ENCODE measurements at regions not wholly inside any gene's neighbourhood (a gene's known extent, or its start where the extent isn't known, plus 50 kb on each side); places are given as distances from the start of the nearest gene placed in this dataset.

GRCh38 chr5:133890314-133890713, 78.1 kb downstream of the C5orf15 start:
- H3K4me3 ChIP-seq (ENCODE audit: low read depth, low read length) = no peak overlapping the region
- TF ChIP-seq, protein P1, sequence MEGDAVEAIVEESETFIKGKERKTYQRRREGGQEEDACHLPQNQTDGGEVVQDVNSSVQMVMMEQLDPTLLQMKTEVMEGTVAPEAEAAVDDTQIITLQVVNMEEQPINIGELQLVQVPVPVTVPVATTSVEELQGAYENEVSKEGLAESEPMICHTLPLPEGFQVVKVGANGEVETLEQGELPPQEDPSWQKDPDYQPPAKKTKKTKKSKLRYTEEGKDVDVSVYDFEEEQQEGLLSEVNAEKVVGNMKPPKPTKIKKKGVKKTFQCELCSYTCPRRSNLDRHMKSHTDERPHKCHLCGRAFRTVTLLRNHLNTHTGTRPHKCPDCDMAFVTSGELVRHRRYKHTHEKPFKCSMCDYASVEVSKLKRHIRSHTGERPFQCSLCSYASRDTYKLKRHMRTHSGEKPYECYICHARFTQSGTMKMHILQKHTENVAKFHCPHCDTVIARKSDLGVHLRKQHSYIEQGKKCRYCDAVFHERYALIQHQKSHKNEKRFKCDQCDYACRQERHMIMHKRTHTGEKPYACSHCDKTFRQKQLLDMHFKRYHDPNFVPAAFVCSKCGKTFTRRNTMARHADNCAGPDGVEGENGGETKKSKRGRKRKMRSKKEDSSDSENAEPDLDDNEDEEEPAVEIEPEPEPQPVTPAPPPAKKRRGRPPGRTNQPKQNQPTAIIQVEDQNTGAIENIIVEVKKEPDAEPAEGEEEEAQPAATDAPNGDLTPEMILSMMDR (conservative IDR thresholded peaks at IDR 0.05; ENCODE audit: low read depth, low read length) = no peak
- DNase-seq (ENCODE audit: low read depth) = no peak

DNA sequence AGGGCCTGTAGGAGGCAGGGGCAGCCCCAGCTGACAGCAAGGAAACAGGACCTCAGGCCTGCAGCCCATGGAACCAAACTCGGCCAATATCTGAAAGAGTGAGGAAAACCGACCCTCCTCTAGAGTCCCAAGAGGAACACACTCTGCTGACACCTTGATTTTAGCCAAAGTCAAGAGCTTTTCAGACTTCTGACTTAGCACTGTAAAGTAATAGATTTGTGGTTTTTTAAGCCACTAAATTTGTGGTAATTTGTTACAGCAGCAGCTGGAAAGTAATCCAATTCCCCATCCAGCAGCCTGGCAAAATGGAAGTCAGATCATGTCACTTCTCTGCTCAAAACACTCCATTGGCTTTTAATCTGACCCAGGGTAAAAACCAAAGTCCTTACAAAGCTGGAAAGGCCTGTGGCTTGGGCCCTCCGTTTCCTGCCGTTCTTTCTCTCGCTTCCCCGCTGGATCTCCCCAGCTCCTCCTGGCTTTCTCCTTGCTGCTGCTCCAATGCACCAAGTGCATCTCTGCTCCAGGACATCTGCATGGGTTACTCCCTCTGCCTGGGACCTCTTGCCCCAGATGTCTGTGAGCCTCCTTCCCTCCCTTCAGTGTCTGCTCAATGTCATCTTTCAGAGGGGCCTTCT, 79.0 kb downstream of the C5orf15 start:
- no peak overlapping the region for H3K4me3 ChIP-seq (ENCODE audit: low read depth, low read length)
- TF ChIP-seq, protein P1 (conservative IDR thresholded peaks at IDR 0.05; ENCODE audit: low read depth, low read length) = no peak
- no peak for DNase-seq (ENCODE audit: low read depth)

DNA sequence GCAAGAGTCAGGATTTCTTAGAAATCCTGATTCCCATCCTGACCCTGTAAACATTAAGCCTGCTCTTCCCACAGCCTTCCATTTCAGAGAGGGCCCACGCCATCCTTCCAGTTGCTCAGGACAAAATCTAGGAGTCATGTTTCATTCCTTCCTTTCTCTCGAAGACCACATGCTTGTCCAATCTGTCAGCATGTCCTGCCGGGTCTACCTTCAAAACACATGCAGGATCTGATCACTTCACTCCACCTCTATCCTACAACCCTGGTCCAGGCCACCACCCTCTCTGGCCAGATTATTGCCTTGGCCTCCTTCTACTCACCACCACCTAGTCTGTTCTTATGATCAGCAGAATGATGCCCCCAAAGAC, 79.8 kb downstream of the C5orf15 start:
- H3K4me3 ChIP-seq (ENCODE audit: low read depth, low read length) = no peak overlapping the region
- no peak for DNase-seq (ENCODE audit: low read depth)
- TF ChIP-seq, protein P1 (conservative IDR thresholded peaks at IDR 0.05; ENCODE audit: low read depth, low read length) = no peak

DNA sequence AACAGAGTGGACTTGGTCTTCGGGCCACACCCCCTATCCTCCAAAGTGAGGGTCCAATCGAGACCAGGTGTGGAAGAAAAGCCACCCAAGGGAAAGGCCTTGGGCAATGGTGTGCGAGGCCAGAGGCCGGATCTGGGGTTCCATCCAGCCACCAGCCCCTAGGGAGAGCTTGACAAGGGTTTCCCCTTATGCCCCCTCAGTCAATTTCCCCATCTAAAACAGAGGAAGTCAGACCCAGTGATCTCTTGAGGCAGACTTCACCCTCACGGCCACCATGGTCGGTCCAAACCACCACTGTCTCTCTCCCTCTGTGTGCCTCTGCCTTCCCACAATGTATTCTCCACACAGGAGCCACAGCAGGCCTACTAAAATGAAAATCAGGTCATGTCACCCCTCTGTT, 82.9 kb downstream of the C5orf15 start:
- TF ChIP-seq, protein P1 (conservative IDR thresholded peaks at IDR 0.05; ENCODE audit: low read depth, low read length) = no peak
- DNase-seq (ENCODE audit: low read depth) = no peak
- H3K4me3 ChIP-seq (ENCODE audit: low read depth, low read length) = no peak overlapping the region

- peak; percentile 53 for DNase-seq (ENCODE audit: low read depth)
- no peak overlapping the region for H3K4me3 ChIP-seq (ENCODE audit: low read depth, low read length)
- TF ChIP-seq, protein P1 (conservative IDR thresholded peaks at IDR 0.05; ENCODE audit: low read depth, low read length) = no peak
Observed at GRCh38 chr5:133884569-133885311, 83.7 kb downstream of the C5orf15 start.

DNA sequence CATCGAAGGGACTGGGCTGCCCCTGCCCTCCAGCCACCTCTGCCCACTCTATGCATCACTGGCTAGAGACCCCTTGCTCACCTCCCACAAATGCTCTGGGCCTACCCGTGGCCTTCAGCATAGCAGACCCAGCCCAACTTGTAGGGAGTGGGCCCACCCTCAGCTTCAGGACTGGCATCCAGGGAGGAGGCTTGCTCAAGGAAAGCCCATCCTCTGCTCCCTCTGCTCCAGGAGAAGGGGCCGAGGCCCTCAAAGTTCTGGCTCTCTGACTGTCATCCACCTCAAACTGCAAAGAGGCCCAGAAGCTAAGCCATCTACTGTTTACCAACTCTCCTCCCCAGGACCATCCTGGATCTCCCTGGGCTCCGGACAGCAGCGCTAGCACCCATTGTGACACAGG, 84.5 kb downstream of the C5orf15 start:
- H3K4me3 ChIP-seq (ENCODE audit: low read depth, low read length) = no peak overlapping the region
- DNase-seq (ENCODE audit: low read depth) = no peak
- TF ChIP-seq, protein P1 (conservative IDR thresholded peaks at IDR 0.05; ENCODE audit: low read depth, low read length) = no peak

- DNase-seq (ENCODE audit: low read depth) = no peak
- no peak overlapping the region for H3K4me3 ChIP-seq (ENCODE audit: low read depth, low read length)
- TF ChIP-seq, protein P1 (conservative IDR thresholded peaks at IDR 0.05; ENCODE audit: low read depth, low read length) = no peak
Observed at GRCh38 chr5:133882846-133883245, 85.6 kb downstream of the C5orf15 start.
